Neural cell (in vitro differentiated cells): ENCODE measurements at regions not wholly inside any gene's neighbourhood (a gene's known extent, or its start where the extent isn't known, plus 50 kb on each side); places are given as distances from the start of the nearest gene placed in this dataset.

Experiments
- EZH2 ChIP-seq: fragments of 200-600, 300-800 bp; shearing (Covaris generic), sonication (generic); IDR thresholded peaks from 2 replicates; pipeline ENCODE4 v1.6.1; 2014; ENCODE audit warnings: antibody characterized with exemption, low read length, borderline replicate concordance, mild to moderate bottlenecking; ENCODE audit not compliant: insufficient read depth, poor library complexity, severe bottlenecking
- POLR2AphosphoS5 ChIP-seq: IDR thresholded peaks from 2 replicates; pipeline ENCODE4 v1.6.1; 2012
- RAD21 ChIP-seq: fragments of 450-650 bp; conservative IDR thresholded peaks from 2 replicates; pipeline ENCODE4 v1.6.1; 2014; ENCODE audit warnings: antibody characterized with exemption, mild to moderate bottlenecking, moderate library complexity
- TF ChIP-seq, protein P1 (sequence below): IDR thresholded peaks from 2 replicates; pipeline ENCODE4 v1.6.1; 2012; ENCODE audit warnings: borderline replicate concordance
- TF ChIP-seq, protein P2 (sequence below): fragments of 450-650 bp; IDR thresholded peaks from 2 replicates; pipeline ENCODE4 v1.5.1; 2014; ENCODE audit warnings: antibody characterized with exemption, mild to moderate bottlenecking, moderate library complexity; ENCODE audit not compliant: poor library complexity, severe bottlenecking

DNA sequence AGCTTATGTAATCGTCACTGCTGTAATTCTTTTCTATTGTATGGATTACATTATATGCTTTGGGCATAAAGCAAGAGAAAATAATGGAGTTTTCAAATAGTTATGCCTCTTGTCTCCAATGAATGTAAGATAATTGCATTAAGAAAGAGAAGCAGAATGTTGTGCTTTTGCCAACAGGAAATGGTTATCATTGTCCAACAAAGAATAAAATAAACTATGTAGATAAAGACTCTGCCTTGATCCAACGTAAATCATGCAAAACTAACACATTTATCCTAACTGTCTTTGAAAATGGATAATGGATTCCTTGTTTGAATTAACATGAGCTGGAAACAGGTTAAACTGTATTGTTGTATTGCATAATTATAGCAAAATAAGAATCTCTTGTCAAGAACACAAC, 1709.0 kb downstream of the PCDH7 start:
- TF ChIP-seq, protein P1, sequence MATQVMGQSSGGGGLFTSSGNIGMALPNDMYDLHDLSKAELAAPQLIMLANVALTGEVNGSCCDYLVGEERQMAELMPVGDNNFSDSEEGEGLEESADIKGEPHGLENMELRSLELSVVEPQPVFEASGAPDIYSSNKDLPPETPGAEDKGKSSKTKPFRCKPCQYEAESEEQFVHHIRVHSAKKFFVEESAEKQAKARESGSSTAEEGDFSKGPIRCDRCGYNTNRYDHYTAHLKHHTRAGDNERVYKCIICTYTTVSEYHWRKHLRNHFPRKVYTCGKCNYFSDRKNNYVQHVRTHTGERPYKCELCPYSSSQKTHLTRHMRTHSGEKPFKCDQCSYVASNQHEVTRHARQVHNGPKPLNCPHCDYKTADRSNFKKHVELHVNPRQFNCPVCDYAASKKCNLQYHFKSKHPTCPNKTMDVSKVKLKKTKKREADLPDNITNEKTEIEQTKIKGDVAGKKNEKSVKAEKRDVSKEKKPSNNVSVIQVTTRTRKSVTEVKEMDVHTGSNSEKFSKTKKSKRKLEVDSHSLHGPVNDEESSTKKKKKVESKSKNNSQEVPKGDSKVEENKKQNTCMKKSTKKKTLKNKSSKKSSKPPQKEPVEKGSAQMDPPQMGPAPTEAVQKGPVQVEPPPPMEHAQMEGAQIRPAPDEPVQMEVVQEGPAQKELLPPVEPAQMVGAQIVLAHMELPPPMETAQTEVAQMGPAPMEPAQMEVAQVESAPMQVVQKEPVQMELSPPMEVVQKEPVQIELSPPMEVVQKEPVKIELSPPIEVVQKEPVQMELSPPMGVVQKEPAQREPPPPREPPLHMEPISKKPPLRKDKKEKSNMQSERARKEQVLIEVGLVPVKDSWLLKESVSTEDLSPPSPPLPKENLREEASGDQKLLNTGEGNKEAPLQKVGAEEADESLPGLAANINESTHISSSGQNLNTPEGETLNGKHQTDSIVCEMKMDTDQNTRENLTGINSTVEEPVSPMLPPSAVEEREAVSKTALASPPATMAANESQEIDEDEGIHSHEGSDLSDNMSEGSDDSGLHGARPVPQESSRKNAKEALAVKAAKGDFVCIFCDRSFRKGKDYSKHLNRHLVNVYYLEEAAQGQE: no peak
- TF ChIP-seq, protein P2, sequence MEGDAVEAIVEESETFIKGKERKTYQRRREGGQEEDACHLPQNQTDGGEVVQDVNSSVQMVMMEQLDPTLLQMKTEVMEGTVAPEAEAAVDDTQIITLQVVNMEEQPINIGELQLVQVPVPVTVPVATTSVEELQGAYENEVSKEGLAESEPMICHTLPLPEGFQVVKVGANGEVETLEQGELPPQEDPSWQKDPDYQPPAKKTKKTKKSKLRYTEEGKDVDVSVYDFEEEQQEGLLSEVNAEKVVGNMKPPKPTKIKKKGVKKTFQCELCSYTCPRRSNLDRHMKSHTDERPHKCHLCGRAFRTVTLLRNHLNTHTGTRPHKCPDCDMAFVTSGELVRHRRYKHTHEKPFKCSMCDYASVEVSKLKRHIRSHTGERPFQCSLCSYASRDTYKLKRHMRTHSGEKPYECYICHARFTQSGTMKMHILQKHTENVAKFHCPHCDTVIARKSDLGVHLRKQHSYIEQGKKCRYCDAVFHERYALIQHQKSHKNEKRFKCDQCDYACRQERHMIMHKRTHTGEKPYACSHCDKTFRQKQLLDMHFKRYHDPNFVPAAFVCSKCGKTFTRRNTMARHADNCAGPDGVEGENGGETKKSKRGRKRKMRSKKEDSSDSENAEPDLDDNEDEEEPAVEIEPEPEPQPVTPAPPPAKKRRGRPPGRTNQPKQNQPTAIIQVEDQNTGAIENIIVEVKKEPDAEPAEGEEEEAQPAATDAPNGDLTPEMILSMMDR: no peak
- TF ChIP-seq POLR2AphosphoS5: no peak
- TF ChIP-seq EZH2: no peak
- TF ChIP-seq RAD21: no peak
